ENCODE measurements at regions not wholly inside any gene's neighbourhood (a gene's known extent, or its start where the extent isn't known, plus 50 kb on each side); places are given as distances from the start of the nearest gene placed in this dataset.

DNA sequence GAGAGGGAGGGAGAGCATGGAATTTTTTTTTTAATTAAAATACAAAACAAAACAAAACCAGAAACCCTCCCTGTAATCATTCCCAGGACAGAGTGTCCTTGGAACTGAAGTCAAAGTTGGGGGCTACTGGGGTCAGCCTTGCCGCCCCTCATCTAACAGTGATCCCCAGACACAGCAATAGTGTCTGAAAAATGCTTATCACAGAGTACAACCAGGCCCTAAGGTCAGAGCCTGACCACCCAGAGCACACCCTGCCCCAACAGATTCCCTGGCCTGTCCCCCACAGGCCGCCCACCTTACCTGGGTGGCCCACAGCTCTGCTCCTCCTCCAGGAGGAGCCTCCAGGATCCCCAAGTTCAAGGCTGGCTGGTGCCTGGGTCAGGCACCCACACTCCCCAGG is 101.6 kb upstream of the LINGO1 start:
- DNase-seq (ENCODE audit: low spot score), result no peak
- H3K27me3 ChIP-seq, result no peaks in the 10 kb centered on the region
- H3K9me3 ChIP-seq, result no peaks in the 10 kb centered on the region
- no peak overlapping the region for H3K27ac ChIP-seq
- no peaks in the 10 kb centered on the region for H3K4me1 ChIP-seq
- no peaks in the 10 kb centered on the region for H3K36me3 ChIP-seq
- TF ChIP-seq, protein P1, sequence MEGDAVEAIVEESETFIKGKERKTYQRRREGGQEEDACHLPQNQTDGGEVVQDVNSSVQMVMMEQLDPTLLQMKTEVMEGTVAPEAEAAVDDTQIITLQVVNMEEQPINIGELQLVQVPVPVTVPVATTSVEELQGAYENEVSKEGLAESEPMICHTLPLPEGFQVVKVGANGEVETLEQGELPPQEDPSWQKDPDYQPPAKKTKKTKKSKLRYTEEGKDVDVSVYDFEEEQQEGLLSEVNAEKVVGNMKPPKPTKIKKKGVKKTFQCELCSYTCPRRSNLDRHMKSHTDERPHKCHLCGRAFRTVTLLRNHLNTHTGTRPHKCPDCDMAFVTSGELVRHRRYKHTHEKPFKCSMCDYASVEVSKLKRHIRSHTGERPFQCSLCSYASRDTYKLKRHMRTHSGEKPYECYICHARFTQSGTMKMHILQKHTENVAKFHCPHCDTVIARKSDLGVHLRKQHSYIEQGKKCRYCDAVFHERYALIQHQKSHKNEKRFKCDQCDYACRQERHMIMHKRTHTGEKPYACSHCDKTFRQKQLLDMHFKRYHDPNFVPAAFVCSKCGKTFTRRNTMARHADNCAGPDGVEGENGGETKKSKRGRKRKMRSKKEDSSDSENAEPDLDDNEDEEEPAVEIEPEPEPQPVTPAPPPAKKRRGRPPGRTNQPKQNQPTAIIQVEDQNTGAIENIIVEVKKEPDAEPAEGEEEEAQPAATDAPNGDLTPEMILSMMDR (IDR thresholded peaks at IDR 0.05), result no peak
- H3K4me3 ChIP-seq, result no peak overlapping the region

DNA sequence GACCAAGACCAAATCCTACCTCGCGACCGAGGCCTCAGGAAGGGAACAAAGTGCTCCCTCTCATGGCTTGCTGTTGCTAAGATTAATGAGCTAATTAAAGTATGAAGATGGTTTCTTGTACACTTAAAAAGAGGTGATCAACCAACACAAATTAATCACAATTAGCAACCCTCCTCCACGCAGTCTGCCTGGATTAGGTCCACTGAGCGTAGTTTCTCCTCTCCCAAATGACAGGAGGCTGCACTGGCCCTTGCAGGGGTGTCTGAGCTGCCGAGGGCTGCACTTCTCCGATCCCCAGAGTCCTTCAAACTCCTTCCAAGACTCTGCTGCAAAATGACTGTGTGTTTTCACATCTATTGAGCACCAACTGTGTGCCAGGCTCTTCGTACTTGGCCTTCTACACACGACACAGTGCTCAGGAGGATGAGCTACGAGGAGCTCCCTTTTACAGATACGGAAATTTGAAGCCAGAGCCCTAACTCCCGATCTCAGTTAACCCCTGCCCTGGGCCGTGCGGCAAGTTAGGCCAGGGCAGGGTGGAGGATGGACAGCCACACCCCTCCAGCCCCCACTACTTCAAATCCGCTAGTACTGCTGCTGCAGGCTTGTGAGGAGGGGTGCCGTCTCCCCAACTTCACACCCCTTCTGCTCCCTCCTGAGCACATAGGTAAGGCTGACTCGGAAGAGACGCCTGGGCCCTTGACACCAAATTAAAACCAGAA is 101.0 kb upstream of the LINGO1 start:
- no peaks in the 10 kb centered on the region for H3K36me3 ChIP-seq
- TF ChIP-seq, protein P1 (IDR thresholded peaks at IDR 0.05), result no peak
- no peaks in the 10 kb centered on the region for H3K9me3 ChIP-seq
- H3K27ac ChIP-seq, result no peak overlapping the region
- no peak for DNase-seq (ENCODE audit: low spot score)
- H3K27me3 ChIP-seq, result no peaks in the 10 kb centered on the region
- no peak overlapping the region for H3K4me3 ChIP-seq
- no peaks in the 10 kb centered on the region for H3K4me1 ChIP-seq

GRCh38 chr15:77732514-77733335 is 100.0 kb upstream of the LINGO1 start:
- Histone ChIP-seq H3K36me3 (no peaks in the 10 kb centered on the region), H3K27me3 (no peaks in the 10 kb centered on the region), H3K9me3 (no peaks in the 10 kb centered on the region), H3K27ac (no peak overlapping the region), H3K4me1 (no peaks in the 10 kb centered on the region), H3K4me3 (no peak overlapping the region)
- TF ChIP-seq, protein P1 (IDR thresholded peaks at IDR 0.05), result no peak
- DNase-seq (ENCODE audit: low spot score), result no peak

GRCh38 chr15:77731945-77732344 is 99.2 kb upstream of the LINGO1 start:
- Histone ChIP-seq H3K4me3 (no peak overlapping the region), H3K9me3 (no peaks in the 10 kb centered on the region), H3K27ac (no peak overlapping the region), H3K36me3 (no peaks in the 10 kb centered on the region), H3K4me1 (no peaks in the 10 kb centered on the region), H3K27me3 (no peaks in the 10 kb centered on the region)
- no peak for DNase-seq (ENCODE audit: low spot score)
- TF ChIP-seq, protein P1 (IDR thresholded peaks at IDR 0.05), result no peak

GRCh38 chr15:77731067-77731466 is 98.4 kb upstream of the LINGO1 start:
- Histone ChIP-seq H3K27me3 (no peaks in the 10 kb centered on the region), H3K36me3 (no peaks in the 10 kb centered on the region), H3K27ac (no peak overlapping the region), H3K4me1 (no peaks in the 10 kb centered on the region), H3K9me3 (no peaks in the 10 kb centered on the region), H3K4me3 (no peak overlapping the region)
- DNase-seq (ENCODE audit: low spot score), result no peak
- TF ChIP-seq, protein P1 (IDR thresholded peaks at IDR 0.05), result no peak
